RWPE1 (cell line): ENCODE measurements at regions not wholly inside any gene's neighbourhood (a gene's known extent, or its start where the extent isn't known, plus 50 kb on each side); places are given as distances from the start of the nearest gene placed in this dataset.

Experiments
- CTCF ChIA-PET: fragments of 350-600 bp; sonication (Branson Sonifier 250); formaldehyde crosslinking; extraction: SDS; loops from one replicate; lab custom pipeline; 2021; lab: Yijun Ruan, JAX
- POLR2A ChIA-PET: fragments of 400-600 bp; formaldehyde crosslinking; extraction: SDS; loops from one replicate; lab custom pipeline; 2020; ENCODE audit warnings: antibody characterized with exemption; ENCODE audit not compliant: low non-redundant PET; lab: Yijun Ruan, JAX
- DNase-seq: peaks from one replicate; pipeline ENCODE4 v3.0.0; 2012; ENCODE audit warnings: low spot score
- H3K27ac ChIP-seq: fragments of 450-650 bp; 2 replicates; pipeline ENCODE4 v1.5.1; 2017
- TF ChIP-seq, protein P1 (sequence below): fragments of 450-650 bp; conservative IDR thresholded peaks from 2 replicates; pipeline ENCODE4 v1.5.1; 2017; ENCODE audit warnings: low read depth, mild to moderate bottlenecking

DNA sequence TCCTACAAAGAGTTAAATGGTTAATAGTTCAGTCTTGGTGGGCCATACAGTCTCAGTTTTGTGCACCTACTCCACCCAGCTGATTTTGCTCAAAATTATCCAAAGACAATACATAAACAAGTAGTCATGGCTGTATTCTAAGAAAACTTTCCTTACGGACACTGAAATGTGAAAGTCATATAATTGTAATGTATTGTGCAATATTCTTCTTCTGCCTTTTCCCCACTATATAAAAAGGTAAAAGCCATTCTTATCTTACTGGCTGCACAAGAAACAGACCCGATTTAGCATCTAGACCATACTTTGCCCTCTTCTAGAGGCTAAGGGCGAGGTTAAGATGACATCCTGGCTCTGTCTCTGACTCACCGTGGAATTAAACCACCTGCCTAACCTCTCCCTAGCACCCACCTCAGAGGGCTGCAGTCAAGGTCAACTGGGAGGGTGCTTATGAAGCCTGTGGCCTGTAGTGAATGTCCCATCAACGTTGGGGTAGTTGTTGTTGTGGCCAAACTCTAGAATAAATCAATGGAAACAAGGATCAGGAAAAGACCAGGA, 63.8 kb upstream of the DOCK1 start:
- ChIA-PET CTCF (no interaction called here), POLR2A (no interaction called here)
- TF ChIP-seq, protein P1, sequence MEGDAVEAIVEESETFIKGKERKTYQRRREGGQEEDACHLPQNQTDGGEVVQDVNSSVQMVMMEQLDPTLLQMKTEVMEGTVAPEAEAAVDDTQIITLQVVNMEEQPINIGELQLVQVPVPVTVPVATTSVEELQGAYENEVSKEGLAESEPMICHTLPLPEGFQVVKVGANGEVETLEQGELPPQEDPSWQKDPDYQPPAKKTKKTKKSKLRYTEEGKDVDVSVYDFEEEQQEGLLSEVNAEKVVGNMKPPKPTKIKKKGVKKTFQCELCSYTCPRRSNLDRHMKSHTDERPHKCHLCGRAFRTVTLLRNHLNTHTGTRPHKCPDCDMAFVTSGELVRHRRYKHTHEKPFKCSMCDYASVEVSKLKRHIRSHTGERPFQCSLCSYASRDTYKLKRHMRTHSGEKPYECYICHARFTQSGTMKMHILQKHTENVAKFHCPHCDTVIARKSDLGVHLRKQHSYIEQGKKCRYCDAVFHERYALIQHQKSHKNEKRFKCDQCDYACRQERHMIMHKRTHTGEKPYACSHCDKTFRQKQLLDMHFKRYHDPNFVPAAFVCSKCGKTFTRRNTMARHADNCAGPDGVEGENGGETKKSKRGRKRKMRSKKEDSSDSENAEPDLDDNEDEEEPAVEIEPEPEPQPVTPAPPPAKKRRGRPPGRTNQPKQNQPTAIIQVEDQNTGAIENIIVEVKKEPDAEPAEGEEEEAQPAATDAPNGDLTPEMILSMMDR = no peak
- no peak for DNase-seq
- no peak overlapping the region for H3K27ac ChIP-seq

DNA sequence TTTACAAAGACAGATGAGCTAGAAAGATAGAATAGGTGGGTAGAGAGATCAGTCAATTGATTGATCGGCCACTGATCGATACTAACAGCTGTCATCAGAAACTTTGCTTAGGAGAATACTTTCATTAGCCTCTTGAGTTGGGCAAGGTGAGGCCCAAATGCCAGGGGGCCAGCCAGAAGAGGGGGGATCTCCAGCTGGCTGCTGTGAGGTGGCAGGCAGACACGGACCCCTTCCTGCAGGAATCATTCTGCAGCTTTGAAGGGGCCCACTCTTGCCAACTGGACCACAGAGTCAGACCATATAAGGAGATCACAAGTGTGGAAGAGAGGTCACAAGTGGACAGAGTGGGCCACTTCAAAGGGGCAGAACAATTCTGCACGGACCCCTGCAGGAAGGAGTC, 62.9 kb upstream of the DOCK1 start:
- ChIA-PET POLR2A (interaction anchor here (0.5 kb wide), 1 partner anchor 190 kb away, joined by 3 read pairs; no protein-coding TSS in a partner anchor), CTCF (no interaction called here)
- TF ChIP-seq, protein P1 = no peak
- no peak overlapping the region for H3K27ac ChIP-seq
- no peak for DNase-seq

GRCh38 chr10:126842836-126843235, 62.4 kb upstream of the DOCK1 start:
- ChIA-PET POLR2A (interaction anchor here (0.5 kb wide), 1 partner anchor 190 kb away, joined by 3 read pairs; no protein-coding TSS in a partner anchor), CTCF (no interaction called here)
- DNase-seq = no peak
- no peak overlapping the region for H3K27ac ChIP-seq
- TF ChIP-seq, protein P1 = no peak

GRCh38 chr10:126843299-126843934, 61.8 kb upstream of the DOCK1 start:
- ChIA-PET CTCF (no interaction called here), POLR2A (interaction anchor here (0.6 kb wide), 1 partner anchor 55 kb away, joined by 4 read pairs; no protein-coding TSS in a partner anchor)
- DNase-seq = no peak
- TF ChIP-seq, protein P1 = no peak
- no peak overlapping the region for H3K27ac ChIP-seq

GRCh38 chr10:126844406-126844805, 60.8 kb upstream of the DOCK1 start:
- no peak for DNase-seq
- ChIA-PET POLR2A (no interaction called here), CTCF (no interaction called here)
- no peak overlapping the region for H3K27ac ChIP-seq
- TF ChIP-seq, protein P1 = no peak

GRCh38 chr10:126846469-126846868, 58.8 kb upstream of the DOCK1 start:
- CTCF ChIA-PET = interaction anchor here (0.5 to 0.7 kb wide), 2 partner anchors 523 to 1025 kb away, joined by 3 read pairs; no protein-coding TSS in a partner anchor
- DNase-seq = no peak
- H3K27ac ChIP-seq = no peak overlapping the region
- TF ChIP-seq, protein P1 = no peak
- POLR2A ChIA-PET = no interaction called here
